GM21390 (cell line): ENCODE measurements at regions not wholly inside any gene's neighbourhood (a gene's known extent, or its start where the extent isn't known, plus 50 kb on each side); places are given as distances from the start of the nearest gene placed in this dataset.

ENCODE experiments used
- ATAC-seq: cut with Tn5 transposase; IDR thresholded peaks from one replicate; pipeline ENCODE4 v1.9.1; 2021; ENCODE audit not compliant: unreplicated experiment

- ATAC-seq = no peak
Observed at GRCh38 chr20:21653628-21654027, 51.8 kb upstream of the PAX1 start.

GRCh38 chr20:21643417-21643816, 62.0 kb upstream of the PAX1 start:
- no peak for ATAC-seq

GRCh38 chr20:21640556-21640955, 64.9 kb upstream of the PAX1 start:
- no peak for ATAC-seq

- ATAC-seq = no peak
Observed at GRCh38 chr20:21633829-21634228, 71.6 kb upstream of the PAX1 start.

GRCh38 chr20:21632735-21633053, 72.8 kb upstream of the PAX1 start:
- ATAC-seq = no peak

- no peak for ATAC-seq
Observed at GRCh38 chr20:21632031-21632734, 73.3 kb upstream of the PAX1 start.

GRCh38 chr20:21628800-21629199, 76.7 kb upstream of the PAX1 start:
- ATAC-seq = no peak

GRCh38 chr20:21623781-21624094, 81.7 kb upstream of the PAX1 start:
- ATAC-seq = no peak

- ATAC-seq = no peak
Observed at GRCh38 chr20:21623074-21623780, 82.2 kb upstream of the PAX1 start.

- ATAC-seq = no peak
Observed at GRCh38 chr20:21622097-21622857, 83.2 kb upstream of the PAX1 start.

- ATAC-seq = peak; percentile 61
Observed at GRCh38 chr20:21618759-21619416, 86.6 kb upstream of the PAX1 start.

- ATAC-seq = no peak
Observed at GRCh38 chr20:21615617-21616080, 89.8 kb upstream of the PAX1 start.

- ATAC-seq = no peak
Observed at GRCh38 chr20:21614980-21615379, 90.5 kb upstream of the PAX1 start.

- ATAC-seq = no peak
Observed at GRCh38 chr20:21613512-21613911, 92.0 kb upstream of the PAX1 start.

- no peak for ATAC-seq
Observed at GRCh38 chr20:21609981-21610380, 95.5 kb upstream of the PAX1 start.

GRCh38 chr20:21609221-21609620, 95.4 kb upstream of the NKX2-2 start:
- no peak for ATAC-seq

- no peak for ATAC-seq
Observed at GRCh38 chr20:21608777-21609176, 94.9 kb upstream of the NKX2-2 start.

GRCh38 chr20:21607971-21608725, 94.3 kb upstream of the NKX2-2 start:
- no peak for ATAC-seq

- no peak for ATAC-seq
Observed at GRCh38 chr20:21601799-21602198, 87.9 kb upstream of the NKX2-2 start.

GRCh38 chr20:21586682-21587081, 72.8 kb upstream of the NKX2-2 start:
- no peak for ATAC-seq
